HCT116 (cell line): ENCODE measurements at regions not wholly inside any gene's neighbourhood (a gene's known extent, or its start where the extent isn't known, plus 50 kb on each side); places are given as distances from the start of the nearest gene placed in this dataset.
A peak's percentile ranks its signal among the peaks of the same experiment; 100 is the strongest.

Experiments used
- ATAC-seq: fragments of 200-7000 bp; cut with Tn5 transposase; 2 replicates; pipeline ENCODE4 v1.9.1; 2020; ENCODE audit warnings: mild to moderate bottlenecking, moderate library complexity
- BruUV-seq: library from RNA; stranded (reverse); fragments of 400-500 nt; replicated peaks from 2 replicates; lab custom pipeline; 2021; lab: Mats Ljungman, UMichigan
- CTCF ChIA-PET: fragments of 300-600 bp; sonication (Branson Sonifier 250); formaldehyde crosslinking; loops from one replicate; lab custom pipeline; 2021; ENCODE audit warnings: antibody characterized with exemption; lab: Charles Lee
- POLR2A ChIA-PET: fragments of 300-600, 350-600 bp; sonication (Branson Sonifier 250); formaldehyde crosslinking; loops from one replicate; lab custom pipeline; 2021; ENCODE audit warnings: antibody characterized with exemption; lab: Charles Lee
- RAD21 ChIA-PET, 2 experiments: fragments of 300-600 bp; sonication (Branson Sonifier 250); formaldehyde crosslinking; loops; one replicate each; lab custom pipeline; 2023; ENCODE audit warnings: low total read pairs in 2 of 2; ENCODE audit not compliant: uncharacterized antibody in 2 of 2, unreplicated experiment in 2 of 2, low non-redundant PET in 1 of 2; lab: Charles Lee
- DNase-seq: peaks from one replicate; pipeline ENCODE4 v3.0.0-alpha.2; 2010; ENCODE audit warnings: low read depth, low spot score
- H2AFZ ChIP-seq: fragments of 200-600 bp; shearing (Covaris generic), sonication (generic); 2 replicates; pipeline ENCODE4 v1.6.1; 2017; ENCODE audit warnings: low read depth, mixed run types, mixed read lengths, antibody characterized with exemption, low read length; ENCODE audit not compliant: poor library complexity, severe bottlenecking
- H3K27ac ChIP-seq: 2 replicates; pipeline ENCODE4 v1.5.1; 2012; ENCODE audit warnings: low read depth, low read length
- H3K27me3 ChIP-seq: fragments of 200-600 bp; sonication (generic); 2 replicates; pipeline ENCODE4 v1.6.1; 2016; ENCODE audit warnings: mixed run types, low read length, mixed read lengths; ENCODE audit not compliant: insufficient read depth
- H3K36me3 ChIP-seq, 2 experiments: fragments of 200-500 bp in 1 of 2; fragments of 200-600 bp in 1 of 2; sonication (Bioruptor generic) in 1 of 2; sonication (generic) in 1 of 2; 2 replicates each; pipeline versions ENCODE4 v1.5.1 to v1.6.1; 2014 to 2016; ENCODE audit warnings: low read length in 2 of 2, inconsistent platforms in 1 of 2, mixed read lengths in 1 of 2, mixed run types in 1 of 2; ENCODE audit not compliant: insufficient read depth in 2 of 2, control insufficient read depth in 1 of 2
- H3K4me1 ChIP-seq, 2 experiments: fragments of 200-600 bp in 1 of 2; sonication (generic) in 1 of 2; 2 replicates each; pipeline versions ENCODE4 v1.5.1 to v1.6.1; 2012 to 2017; ENCODE audit warnings: low read length in 2 of 2, inconsistent platforms in 1 of 2, mild to moderate bottlenecking in 1 of 2, mixed read lengths in 1 of 2, mixed run types in 1 of 2, moderate library complexity in 1 of 2; ENCODE audit not compliant: insufficient read depth in 2 of 2, control insufficient read depth in 1 of 2
- H3K4me2 ChIP-seq: fragments of 200-600 bp; sonication (generic); 2 replicates; pipeline ENCODE4 v1.6.1; 2017; ENCODE audit warnings: mixed run types, low read length, mixed read lengths
- H3K4me3 ChIP-seq, 2 experiments: fragments of 200-600 bp in 1 of 2; sonication (generic) in 1 of 2; replicated peaks in 1 of 2; 2 replicates each; pipeline ENCODE4 v1.5.1; 2011 to 2016; ENCODE audit warnings: low read length in 2 of 2, control low read depth in 1 of 2, low read depth in 1 of 2, mild to moderate bottlenecking in 1 of 2, mixed read lengths in 1 of 2, mixed run types in 1 of 2
- H3K79me2 ChIP-seq: fragments of 200-600 bp; sonication (generic); 2 replicates; pipeline ENCODE4 v1.6.1; 2017; ENCODE audit warnings: mild to moderate bottlenecking, mixed run types, low read length, moderate library complexity, mixed read lengths; ENCODE audit not compliant: insufficient read depth
- H3K9ac ChIP-seq: fragments of 200-600 bp; sonication (generic); 2 replicates; pipeline ENCODE4 v1.6.1; 2016; ENCODE audit warnings: low read length, mixed read lengths
- H3K9me2 ChIP-seq: fragments of 200-600 bp; sonication (generic), shearing (Covaris generic); 2 replicates; pipeline ENCODE4 v1.6.1; 2017; ENCODE audit warnings: mixed run types, mild to moderate bottlenecking, moderate library complexity; ENCODE audit not compliant: insufficient read depth
- H3K9me3 ChIP-seq, 2 experiments: fragments of 200-500 bp in 1 of 2; fragments of 200-600 bp in 1 of 2; sonication (Bioruptor generic) in 1 of 2; sonication (generic) in 1 of 2; 2 replicates each; pipeline ENCODE4 v1.6.1; 2014 to 2017; ENCODE audit warnings: low read length in 2 of 2, mixed read lengths in 2 of 2, inconsistent platforms in 1 of 2, low read depth in 1 of 2, mild to moderate bottlenecking in 1 of 2, mixed run types in 1 of 2, moderate library complexity in 1 of 2; ENCODE audit not compliant: control insufficient read depth in 1 of 2, insufficient read depth in 1 of 2
- H4K20me1 ChIP-seq: fragments of 200-600 bp; sonication (generic), shearing (Covaris generic); 2 replicates; pipeline ENCODE4 v1.6.1; 2017; ENCODE audit warnings: mixed run types, mild to moderate bottlenecking, moderate library complexity; ENCODE audit not compliant: insufficient read depth
- CBX3 ChIP-seq: IDR thresholded peaks from 2 replicates; pipeline ENCODE4 v1.6.1; 2012; ENCODE audit warnings: low read depth
- EZH2 ChIP-seq: fragments of 200-600 bp; sonication (generic); IDR thresholded peaks from 2 replicates; pipeline ENCODE4 v1.6.1; 2017; ENCODE audit warnings: antibody characterized with exemption, mixed run types
- POLR2AphosphoS5 ChIP-seq: IDR thresholded peaks from 2 replicates; pipeline ENCODE4 v1.6.1; 2011; ENCODE audit warnings: mild to moderate bottlenecking, low read depth, low read length, moderate library complexity
- intact Hi-C: fragments of 100-400 bp; cut with micrococcal nuclease; formaldehyde crosslinking; loops from 2 replicates; pipeline ENCODE4 v1.10.0; 2022

DNA sequence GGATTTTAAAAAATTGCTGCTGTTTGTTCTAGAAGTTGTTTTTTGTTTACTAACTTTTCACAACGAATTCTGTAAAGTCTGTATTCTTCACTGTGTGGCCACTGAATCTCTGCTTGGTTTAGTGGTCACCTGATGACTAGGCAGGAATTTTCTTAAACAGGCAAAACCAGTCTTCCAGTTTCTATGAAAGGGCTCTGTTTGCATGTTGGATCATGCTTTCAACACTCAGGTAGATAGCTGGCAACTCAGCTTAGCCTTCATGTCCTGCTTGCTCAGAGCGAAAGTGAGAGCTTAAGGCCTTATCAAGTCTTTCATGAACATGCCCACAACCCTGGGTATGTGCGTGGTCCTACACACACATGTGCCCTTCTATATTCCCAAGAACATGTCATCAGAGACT, 52.4 kb upstream of the CCDC190 start:
- H3K36me3 ChIP-seq, result no peaks in the 10 kb centered on the region
- no peak for TF ChIP-seq POLR2AphosphoS5
- no peak overlapping the region for H3K9ac ChIP-seq
- no peaks in the 10 kb centered on the region for H3K4me1 ChIP-seq
- ATAC-seq, result no peak
- POLR2A ChIA-PET, result no interaction called here
- H3K79me2 ChIP-seq, result no peaks in the 10 kb centered on the region
- H4K20me1 ChIP-seq, result no peaks in the 10 kb centered on the region
- intact Hi-C loops, result no loop called here
- H3K4me3 ChIP-seq, result no peak overlapping the region
- no peaks in the 10 kb centered on the region for H3K9me2 ChIP-seq
- H2AFZ ChIP-seq, result no peak overlapping the region
- H3K27me3 ChIP-seq, result no peaks in the 10 kb centered on the region
- CTCF ChIA-PET, result no interaction called here
- RAD21 ChIA-PET, result no interaction called here
- H3K9me3 ChIP-seq, result no peaks in the 10 kb centered on the region; a peak in 1 of 4 replicates
- DNase-seq, result no peak
- no TSS peak for BruUV-seq
- no peak overlapping the region for H3K27ac ChIP-seq
- no peak overlapping the region for H3K4me2 ChIP-seq

DNA sequence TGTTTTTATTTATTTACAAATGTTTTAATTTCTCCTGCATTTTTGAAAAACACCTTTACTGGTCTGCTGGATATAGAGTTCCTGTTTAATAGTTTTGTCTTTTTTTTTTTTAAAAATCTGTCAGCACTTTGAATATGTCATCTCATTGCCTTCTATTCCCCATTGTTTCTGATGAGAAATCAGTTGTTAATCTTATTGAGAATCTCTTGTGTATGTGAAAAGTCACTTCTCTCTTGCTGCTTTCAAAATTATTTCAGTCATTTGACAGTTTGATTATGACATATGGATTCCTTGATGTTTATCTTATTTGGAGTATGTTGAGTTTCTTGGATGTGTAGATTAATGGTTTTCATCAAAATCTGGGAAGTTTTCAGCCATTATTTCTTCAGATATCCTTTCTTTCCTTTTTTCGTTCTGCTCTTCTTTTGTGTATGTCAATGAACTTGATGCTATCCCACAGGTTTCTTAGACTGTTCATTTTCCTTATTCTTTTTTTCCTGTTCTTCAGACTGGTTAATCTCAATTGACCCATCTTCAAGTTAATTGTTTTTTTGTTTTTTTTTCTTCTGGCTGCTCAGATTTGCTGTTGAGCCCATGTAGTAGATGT, 51.2 kb upstream of the CCDC190 start:
- ATAC-seq, result no peak
- H3K9me3 ChIP-seq, result no peaks in the 10 kb centered on the region; a peak in 1 of 4 replicates
- H3K27me3 ChIP-seq, result no peaks in the 10 kb centered on the region
- no peak overlapping the region for H3K27ac ChIP-seq
- no peak overlapping the region for H3K4me3 ChIP-seq
- no peak overlapping the region for H2AFZ ChIP-seq
- no peak overlapping the region for H3K4me2 ChIP-seq
- TF ChIP-seq EZH2, result no peak
- peak; percentile 57; the same call in 1 of the 2 replicates for TF ChIP-seq CBX3
- H4K20me1 ChIP-seq, result no peaks in the 10 kb centered on the region
- H3K4me1 ChIP-seq, result no peaks in the 10 kb centered on the region
- H3K36me3 ChIP-seq, result no peaks in the 10 kb centered on the region
- ChIA-PET RAD21 (no interaction called here), CTCF (no interaction called here), POLR2A (no interaction called here)
- H3K9ac ChIP-seq, result no peak overlapping the region
- no peaks in the 10 kb centered on the region for H3K79me2 ChIP-seq
- no peaks in the 10 kb centered on the region for H3K9me2 ChIP-seq
- no peak for DNase-seq
- intact Hi-C loops, result no loop called here
- no TSS peak for BruUV-seq
